ENCODE measurements at regions not wholly inside any gene's neighbourhood (a gene's known extent, or its start where the extent isn't known, plus 50 kb on each side); places are given as distances from the start of the nearest gene placed in this dataset.

DNA sequence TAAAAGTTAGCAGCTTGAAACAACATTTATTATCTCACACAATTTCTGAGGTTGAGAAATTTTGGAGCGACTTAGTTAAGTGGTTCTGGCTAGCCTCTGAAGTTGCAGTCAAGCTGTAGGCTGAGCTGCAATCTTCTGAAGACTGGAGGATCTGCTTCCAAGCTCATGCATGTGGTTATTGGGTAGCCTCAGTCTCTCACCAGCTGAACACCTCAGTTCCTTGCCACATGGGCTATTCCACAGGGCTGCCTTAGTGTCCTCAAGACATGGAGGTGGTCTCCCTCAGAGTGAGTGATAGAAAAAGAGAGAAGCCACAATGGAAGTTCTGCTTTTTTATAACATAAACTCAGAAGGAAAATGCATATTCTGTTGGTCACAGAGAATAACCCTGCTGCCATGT, 92.0 kb upstream of the CAMK1G start:
- peaks cover 3% of the 10 kb centered on the region for H3K9me3 ChIP-seq (ENCODE audit: control insufficient read depth, insufficient read depth, low read length)
- H3K36me3 ChIP-seq (ENCODE audit: control insufficient read depth, insufficient read depth, low read length), result no peaks in the 10 kb centered on the region
- WGBS (ENCODE audit: insufficient coverage), result 80% methylated on average over 1 of the region's 1 CpG
- H3K4me1 ChIP-seq (ENCODE audit: control insufficient read depth, insufficient read depth, low read length), result no peaks in the 10 kb centered on the region
- no peak for DNase-seq (ENCODE audit: low read depth in 4 of 6, low spot score in 6 of 6)
- H3K27ac ChIP-seq (ENCODE audit: low read depth, low read length), result no peak overlapping the region
- H3K27me3 ChIP-seq (ENCODE audit: control insufficient read depth, insufficient read depth, low read length), result no peaks in the 10 kb centered on the region
- H3K4me3 ChIP-seq (ENCODE audit: low read depth, low read length), result no peak overlapping the region

DNA sequence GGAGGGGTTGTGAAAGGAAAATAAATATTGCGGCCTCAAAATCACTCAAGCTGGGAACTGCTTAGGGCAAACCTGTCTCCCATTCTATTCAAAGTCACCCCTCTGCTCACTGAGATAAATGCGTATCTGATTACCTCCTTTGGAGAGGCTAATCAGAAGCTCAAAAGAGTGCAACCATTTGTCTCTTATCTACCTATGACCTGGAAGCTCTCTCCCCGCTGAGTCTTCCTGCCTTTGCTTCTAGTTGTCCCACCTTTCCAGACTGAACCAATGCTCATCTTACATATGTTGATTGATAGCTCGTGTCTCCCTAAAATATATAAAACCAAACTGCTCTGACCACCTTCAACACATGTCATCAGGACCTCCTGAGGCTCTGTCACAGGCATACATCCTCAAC, 91.6 kb upstream of the CAMK1G start:
- WGBS (ENCODE audit: insufficient coverage), result 100% methylated on average over 2 of the region's 4 CpGs
- peaks cover 3% of the 10 kb centered on the region for H3K9me3 ChIP-seq (ENCODE audit: control insufficient read depth, insufficient read depth, low read length)
- H3K36me3 ChIP-seq (ENCODE audit: control insufficient read depth, insufficient read depth, low read length), result no peaks in the 10 kb centered on the region
- no peak overlapping the region for H3K27ac ChIP-seq (ENCODE audit: low read depth, low read length)
- no peaks in the 10 kb centered on the region for H3K4me1 ChIP-seq (ENCODE audit: control insufficient read depth, insufficient read depth, low read length)
- H3K27me3 ChIP-seq (ENCODE audit: control insufficient read depth, insufficient read depth, low read length), result no peaks in the 10 kb centered on the region
- no peak for DNase-seq (ENCODE audit: low read depth in 4 of 6, low spot score in 6 of 6)
- H3K4me3 ChIP-seq (ENCODE audit: low read depth, low read length), result no peak overlapping the region

DNA sequence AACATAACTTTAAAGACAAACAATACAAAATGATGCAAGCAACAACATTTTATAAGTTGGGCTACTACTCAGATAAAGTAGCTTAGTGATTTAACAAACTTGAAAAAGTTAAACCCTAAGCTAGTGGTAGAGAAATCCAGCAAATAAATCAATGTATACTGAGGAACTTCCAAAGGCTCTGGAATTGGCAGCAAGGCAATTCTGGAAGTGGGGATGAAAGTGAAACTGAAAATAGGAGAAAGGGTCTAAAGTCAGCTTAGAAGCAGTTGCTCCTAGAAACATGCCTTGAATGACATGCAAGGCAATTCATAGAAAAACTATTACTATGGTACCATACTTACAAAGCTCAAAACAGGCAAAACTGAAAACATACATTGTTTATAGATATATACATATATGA, 90.0 kb upstream of the CAMK1G start:
- DNase-seq (ENCODE audit: low read depth in 4 of 6, low spot score in 6 of 6), result peak in 1 of 6 donors; percentile 10
- Histone ChIP-seq H3K4me3 (ENCODE audit: low read depth, low read length) (no peak overlapping the region), H3K9me3 (ENCODE audit: control insufficient read depth, insufficient read depth, low read length) (peaks cover 3% of the 10 kb centered on the region)

DNA sequence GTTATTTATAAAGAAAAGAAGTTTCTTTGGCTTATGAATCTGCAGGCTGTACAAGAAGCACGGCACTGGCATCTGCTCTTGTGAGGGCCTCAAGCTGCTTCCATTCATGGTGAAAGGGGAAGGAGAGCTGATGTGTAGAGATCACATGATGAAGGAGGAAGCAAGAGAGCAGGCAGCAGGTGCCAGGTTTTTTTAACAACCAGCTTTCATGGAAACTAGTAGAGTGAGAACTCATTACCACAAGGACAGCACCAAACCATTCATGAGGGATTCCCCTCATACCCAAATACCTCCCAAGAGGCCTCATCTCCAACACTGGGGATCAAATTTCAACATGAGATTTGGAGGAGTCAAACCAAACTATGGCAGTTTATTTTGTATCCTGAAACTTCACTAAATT, 85.8 kb upstream of the CAMK1G start:
- 82% methylated on average over 1 of the region's 1 CpG for WGBS (ENCODE audit: insufficient coverage)
- no peak overlapping the region for H3K27ac ChIP-seq (ENCODE audit: low read depth, low read length)
- no peak for DNase-seq (ENCODE audit: low read depth in 4 of 6, low spot score in 6 of 6)

More for the DNA sequence above, 90.0 kb upstream of the CAMK1G start:
- no peak overlapping the region for H3K27ac ChIP-seq (ENCODE audit: low read depth, low read length)
- no peaks in the 10 kb centered on the region for H3K4me1 ChIP-seq (ENCODE audit: control insufficient read depth, insufficient read depth, low read length)
- H3K36me3 ChIP-seq (ENCODE audit: control insufficient read depth, insufficient read depth, low read length), result no peaks in the 10 kb centered on the region
- H3K27me3 ChIP-seq (ENCODE audit: control insufficient read depth, insufficient read depth, low read length), result no peaks in the 10 kb centered on the region

DNA sequence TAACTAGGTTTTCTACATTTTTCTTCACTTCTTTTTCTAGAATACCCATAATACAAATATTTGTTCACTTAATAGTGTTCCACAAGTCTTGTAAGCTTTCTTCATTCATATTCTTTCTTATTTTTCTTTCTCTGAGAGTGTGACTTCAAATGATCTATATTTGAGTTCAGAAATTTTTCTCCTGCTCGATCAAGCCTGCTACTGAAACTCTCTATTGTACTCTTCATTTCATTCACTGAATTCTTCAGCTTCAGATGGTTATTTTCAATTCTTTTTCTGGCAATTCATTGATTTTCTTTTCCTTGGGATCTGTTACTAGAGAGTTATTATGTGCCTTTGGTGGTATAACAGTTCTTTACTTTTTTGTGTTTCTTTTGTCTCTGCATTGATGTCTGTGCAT, 82.5 kb upstream of the CAMK1G start:
- DNase-seq (ENCODE audit: low read depth in 4 of 6, low spot score in 6 of 6), result no peak
- Histone ChIP-seq H3K27ac (ENCODE audit: low read depth, low read length) (no peak overlapping the region), H3K27me3 (ENCODE audit: control insufficient read depth, insufficient read depth, low read length) (no peaks in the 10 kb centered on the region), H3K4me1 (ENCODE audit: control insufficient read depth, insufficient read depth, low read length) (no peaks in the 10 kb centered on the region), H3K9me3 (ENCODE audit: control insufficient read depth, insufficient read depth, low read length) (peaks cover 8% of the 10 kb centered on the region), H3K4me3 (ENCODE audit: low read depth, low read length) (no peak overlapping the region), H3K36me3 (ENCODE audit: control insufficient read depth, insufficient read depth, low read length) (no peaks in the 10 kb centered on the region)
- no CpG with 5 or more reads among the region's 1 CpG for WGBS (ENCODE audit: insufficient coverage)

More for the DNA sequence above, 85.8 kb upstream of the CAMK1G start:
- no peaks in the 10 kb centered on the region for H3K4me1 ChIP-seq (ENCODE audit: control insufficient read depth, insufficient read depth, low read length)
- no peak overlapping the region for H3K4me3 ChIP-seq (ENCODE audit: low read depth, low read length)
- H3K9me3 ChIP-seq (ENCODE audit: control insufficient read depth, insufficient read depth, low read length), result peaks cover 8% of the 10 kb centered on the region
- no peaks in the 10 kb centered on the region for H3K36me3 ChIP-seq (ENCODE audit: control insufficient read depth, insufficient read depth, low read length)
- no peaks in the 10 kb centered on the region for H3K27me3 ChIP-seq (ENCODE audit: control insufficient read depth, insufficient read depth, low read length)

DNA sequence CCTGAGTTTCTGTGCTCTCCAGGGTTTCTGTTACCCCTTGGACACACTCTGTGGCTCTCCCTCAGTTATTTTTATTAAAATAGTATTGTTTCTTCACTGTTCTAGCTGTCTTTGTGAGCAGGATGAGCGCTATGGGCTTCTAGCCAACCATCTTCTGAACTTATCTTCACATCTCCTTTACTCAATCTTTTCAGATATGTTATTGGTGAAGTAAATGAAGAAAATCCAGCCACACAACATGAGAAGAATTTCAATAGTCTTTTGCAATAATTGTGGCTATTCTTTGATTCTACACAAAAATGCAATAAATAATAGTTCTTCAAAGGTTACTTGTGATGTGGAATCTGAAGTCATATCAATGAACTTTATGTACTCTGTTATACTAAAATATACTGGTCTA, 80.3 kb upstream of the CAMK1G start:
- H3K27ac ChIP-seq (ENCODE audit: low read depth, low read length), result no peak overlapping the region
- H3K4me3 ChIP-seq (ENCODE audit: low read depth, low read length), result no peak overlapping the region
- H3K36me3 ChIP-seq (ENCODE audit: control insufficient read depth, insufficient read depth, low read length), result no peaks in the 10 kb centered on the region
- no CpG with 5 or more reads among the region's 1 CpG for WGBS (ENCODE audit: insufficient coverage)
- DNase-seq (ENCODE audit: low read depth in 4 of 6, low spot score in 6 of 6), result no peak
- H3K27me3 ChIP-seq (ENCODE audit: control insufficient read depth, insufficient read depth, low read length), result no peaks in the 10 kb centered on the region
- H3K4me1 ChIP-seq (ENCODE audit: control insufficient read depth, insufficient read depth, low read length), result no peaks in the 10 kb centered on the region
- peaks cover 6% of the 10 kb centered on the region for H3K9me3 ChIP-seq (ENCODE audit: control insufficient read depth, insufficient read depth, low read length)

DNA sequence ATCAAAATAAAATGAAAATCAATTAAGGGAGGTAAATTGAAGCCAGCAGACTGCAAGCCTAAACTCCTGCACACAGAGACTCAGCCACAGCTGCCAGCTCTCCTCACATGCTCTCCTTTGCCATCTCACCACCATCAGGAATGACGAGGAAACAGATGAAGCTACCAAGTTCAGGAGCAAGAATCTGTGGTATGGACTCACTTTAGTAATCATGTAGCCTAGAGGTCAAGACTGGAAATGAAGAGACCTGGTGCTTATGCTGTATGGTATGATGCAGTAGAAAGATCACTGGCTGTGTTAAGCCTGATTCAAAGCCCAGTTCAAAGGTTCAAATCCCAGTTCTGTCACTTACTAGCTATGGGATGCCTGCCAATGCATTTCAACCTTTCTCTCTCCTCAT, 78.9 kb upstream of the CAMK1G start:
- Histone ChIP-seq H3K27me3 (ENCODE audit: control insufficient read depth, insufficient read depth, low read length) (no peaks in the 10 kb centered on the region), H3K4me3 (ENCODE audit: low read depth, low read length) (no peak overlapping the region), H3K4me1 (ENCODE audit: control insufficient read depth, insufficient read depth, low read length) (no peaks in the 10 kb centered on the region), H3K27ac (ENCODE audit: low read depth, low read length) (no peak overlapping the region), H3K36me3 (ENCODE audit: control insufficient read depth, insufficient read depth, low read length) (no peaks in the 10 kb centered on the region), H3K9me3 (ENCODE audit: control insufficient read depth, insufficient read depth, low read length) (peaks cover 6% of the 10 kb centered on the region)
- DNase-seq (ENCODE audit: low read depth in 4 of 6, low spot score in 6 of 6), result no peak
- no CpG with 5 or more reads among the region's 1 CpG for WGBS (ENCODE audit: insufficient coverage)

DNA sequence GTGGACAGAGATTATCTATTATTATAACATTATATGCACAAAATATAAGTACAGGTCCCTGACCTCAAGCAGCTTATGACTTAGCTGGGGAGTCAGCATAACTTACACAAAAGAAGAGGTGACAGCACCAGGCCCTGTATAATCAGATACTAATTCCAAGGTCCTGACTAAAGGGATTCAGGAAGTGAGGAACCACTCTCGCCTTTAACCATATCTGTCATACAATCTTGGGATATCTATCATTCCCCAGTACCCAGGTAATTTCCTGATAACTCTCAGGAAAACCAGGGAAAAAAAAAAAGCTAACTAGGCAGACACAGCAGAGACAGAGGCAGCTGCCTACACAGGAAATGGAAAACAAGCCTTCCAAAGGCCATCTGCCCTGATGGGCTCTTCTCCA, 78.5 kb upstream of the CAMK1G start:
- Histone ChIP-seq H3K9me3 (ENCODE audit: control insufficient read depth, insufficient read depth, low read length) (peaks cover 4% of the 10 kb centered on the region), H3K27me3 (ENCODE audit: control insufficient read depth, insufficient read depth, low read length) (no peaks in the 10 kb centered on the region), H3K36me3 (ENCODE audit: control insufficient read depth, insufficient read depth, low read length) (no peaks in the 10 kb centered on the region), H3K4me1 (ENCODE audit: control insufficient read depth, insufficient read depth, low read length) (no peaks in the 10 kb centered on the region), H3K27ac (ENCODE audit: low read depth, low read length) (no peak overlapping the region), H3K4me3 (ENCODE audit: low read depth, low read length) (no peak overlapping the region)
- no peak for DNase-seq (ENCODE audit: low read depth in 4 of 6, low spot score in 6 of 6)
- 88% methylated on average over 1 of the region's 1 CpG for WGBS (ENCODE audit: insufficient coverage)

DNA sequence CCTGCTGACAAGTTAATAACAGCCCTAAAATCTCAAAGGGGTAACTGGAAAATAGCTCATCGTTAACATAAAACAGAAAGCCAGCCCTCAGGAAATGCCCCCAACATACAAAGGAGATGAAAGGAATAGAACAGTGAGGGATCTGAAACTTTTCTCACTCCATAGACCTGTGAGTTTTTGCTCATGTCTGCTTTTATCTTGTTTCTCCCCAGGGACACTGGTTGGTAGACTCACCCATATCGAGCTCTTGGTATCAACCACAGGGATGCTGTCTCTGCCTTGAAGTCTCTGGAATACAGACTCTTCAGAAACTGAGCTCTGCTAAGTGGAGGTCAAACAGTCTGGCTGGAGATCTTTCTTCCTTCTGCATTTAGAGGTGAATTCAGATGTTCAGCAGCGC, 77.4 kb upstream of the CAMK1G start:
- no peak for DNase-seq (ENCODE audit: low read depth in 4 of 6, low spot score in 6 of 6)
- Histone ChIP-seq H3K4me1 (ENCODE audit: control insufficient read depth, insufficient read depth, low read length) (no peaks in the 10 kb centered on the region), H3K27ac (ENCODE audit: low read depth, low read length) (no peak overlapping the region), H3K4me3 (ENCODE audit: low read depth, low read length) (no peak overlapping the region), H3K27me3 (ENCODE audit: control insufficient read depth, insufficient read depth, low read length) (no peaks in the 10 kb centered on the region), H3K9me3 (ENCODE audit: control insufficient read depth, insufficient read depth, low read length) (peaks cover 4% of the 10 kb centered on the region), H3K36me3 (ENCODE audit: control insufficient read depth, insufficient read depth, low read length) (no peaks in the 10 kb centered on the region)
- WGBS (ENCODE audit: insufficient coverage), result 50% methylated on average over 1 of the region's 3 CpGs

DNA sequence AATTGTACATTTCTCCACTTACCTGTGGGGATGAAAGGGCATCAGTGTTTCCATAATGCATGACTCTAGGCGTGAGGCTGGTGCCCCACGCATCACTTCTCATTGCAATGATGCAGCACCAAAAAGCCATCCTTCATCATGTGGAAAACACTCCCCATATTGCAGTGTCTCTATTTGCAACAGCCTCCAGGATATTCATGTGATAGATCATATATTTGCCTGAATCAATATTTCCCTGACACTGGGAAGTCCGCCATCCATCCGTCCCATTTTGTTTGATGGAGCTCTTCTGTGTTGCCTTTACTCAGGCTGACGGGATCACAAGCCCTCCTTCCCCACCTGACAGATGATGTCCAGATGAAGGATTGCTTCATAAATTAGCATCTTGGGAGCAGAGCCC, 74.5 kb upstream of the CAMK1G start:
- Histone ChIP-seq H3K4me1 (ENCODE audit: control insufficient read depth, insufficient read depth, low read length) (no peaks in the 10 kb centered on the region), H3K27ac (ENCODE audit: low read depth, low read length) (no peak overlapping the region), H3K27me3 (ENCODE audit: control insufficient read depth, insufficient read depth, low read length) (no peaks in the 10 kb centered on the region), H3K4me3 (ENCODE audit: low read depth, low read length) (no peak overlapping the region), H3K9me3 (ENCODE audit: control insufficient read depth, insufficient read depth, low read length) (no peaks in the 10 kb centered on the region), H3K36me3 (ENCODE audit: control insufficient read depth, insufficient read depth, low read length) (no peaks in the 10 kb centered on the region)
- DNase-seq (ENCODE audit: low read depth in 4 of 6, low spot score in 6 of 6), result no peak
- WGBS (ENCODE audit: insufficient coverage), result 81% methylated on average over 2 of the region's 5 CpGs
